CD4-positive, alpha-beta T cell (primary cell): ENCODE measurements at regions not wholly inside any gene's neighbourhood (a gene's known extent, or its start where the extent isn't known, plus 50 kb on each side); places are given as distances from the start of the nearest gene placed in this dataset.

ENCODE experiments used
- ATAC-seq: fragments of 200-7000 bp; cut with Tn5 transposase; one replicate; pipeline ENCODE4 v1.10.0; 2022; ENCODE audit warnings: mild to moderate bottlenecking; ENCODE audit not compliant: poor library complexity
- CTCF ChIA-PET: fragments of 350-600 bp; sonication (Branson Sonifier 250); formaldehyde crosslinking; loops from one replicate; lab custom pipeline; 2021; ENCODE audit warnings: antibody characterized with exemption, inconsistent platforms; lab: Charles Lee
- POLR2A ChIA-PET: fragments of 350-600 bp; sonication (Branson Sonifier 250); formaldehyde crosslinking; loops from one replicate; lab custom pipeline; 2021; ENCODE audit warnings: antibody characterized with exemption, inconsistent platforms; lab: Charles Lee
- DNase-seq, 14 experiments: peaks; one replicate each; pipeline ENCODE4 v3.0.0-alpha.2; 2013 to 2020; ENCODE audit warnings: mixed read lengths in 2 of 14
- H3K27ac ChIP-seq, 2 donors: one replicate each; pipeline versions ENCODE4 v1.5.1 to v1.7.0; 2013; ENCODE audit warnings: low read length in 2 of 2, low read depth in 1 of 2, mild to moderate bottlenecking in 1 of 2
- H3K27me3 ChIP-seq, 2 experiments: 1 replicate in 1 of 2; 2 replicates in 1 of 2; pipeline versions ENCODE4 v1.6.1 to v1.7.0; 2013; ENCODE audit warnings: low read length in 2 of 2, control low read depth in 1 of 2, mild to moderate bottlenecking in 1 of 2, moderate library complexity in 1 of 2; ENCODE audit not compliant: insufficient read depth in 2 of 2, control insufficient read depth in 1 of 2
- H3K36me3 ChIP-seq: one replicate; pipeline ENCODE4 v1.6.1; 2013; ENCODE audit warnings: low read length, control low read depth; ENCODE audit not compliant: insufficient read depth
- H3K4me1 ChIP-seq: one replicate; pipeline ENCODE4 v1.6.1; 2013; ENCODE audit warnings: low read length, control low read depth; ENCODE audit not compliant: insufficient read depth
- H3K4me3 ChIP-seq: one replicate; pipeline ENCODE4 v1.5.1; 2013; ENCODE audit warnings: mild to moderate bottlenecking, low read length, moderate library complexity
- H3K9me3 ChIP-seq, 2 experiments: 1 replicate in 1 of 2; 2 replicates in 1 of 2; pipeline versions ENCODE4 v1.6.1 to v1.7.0; 2013; ENCODE audit warnings: low read length in 2 of 2, mild to moderate bottlenecking in 2 of 2, control low read depth in 1 of 2, moderate library complexity in 1 of 2; ENCODE audit not compliant: control insufficient read depth in 1 of 2, insufficient read depth in 1 of 2
- H3K27ac Mint-ChIP-seq: one replicate; pipeline ENCODE4 v1.8.0; 2020; ENCODE audit warnings: mixed read lengths
- H3K27me3 Mint-ChIP-seq: one replicate; pipeline ENCODE4 v1.8.0; 2021; ENCODE audit warnings: mixed read lengths
- H3K36me3 Mint-ChIP-seq: one replicate; pipeline ENCODE4 v1.8.0; 2021; ENCODE audit warnings: low read depth, mixed read lengths
- H3K4me1 Mint-ChIP-seq: one replicate; pipeline ENCODE4 v1.8.0; 2021; ENCODE audit warnings: low read depth, mixed read lengths
- H3K4me3 Mint-ChIP-seq: one replicate; pipeline ENCODE4 v1.8.0; 2020; ENCODE audit warnings: mild to moderate bottlenecking, mixed read lengths
- H3K9me3 Mint-ChIP-seq: one replicate; pipeline ENCODE4 v1.8.0; 2020; ENCODE audit warnings: mixed read lengths
- intact Hi-C, 2 experiments: fragments of 100-400 bp; cut with DNase I in 1 of 2; cut with micrococcal nuclease in 1 of 2; formaldehyde crosslinking; loops; one replicate each; pipeline versions ENCODE4 v1.15.1 to v1.9.0; 2023 to 2025; cut with DNase I, micrococcal nuclease
- TF ChIP-seq, protein P1 (sequence below): fragments of 200-600 bp; IDR thresholded peaks from one replicate; pipeline ENCODE4 v1.8.0; 2022; ENCODE audit warnings: antibody characterized with exemption, mild to moderate bottlenecking

DNA sequence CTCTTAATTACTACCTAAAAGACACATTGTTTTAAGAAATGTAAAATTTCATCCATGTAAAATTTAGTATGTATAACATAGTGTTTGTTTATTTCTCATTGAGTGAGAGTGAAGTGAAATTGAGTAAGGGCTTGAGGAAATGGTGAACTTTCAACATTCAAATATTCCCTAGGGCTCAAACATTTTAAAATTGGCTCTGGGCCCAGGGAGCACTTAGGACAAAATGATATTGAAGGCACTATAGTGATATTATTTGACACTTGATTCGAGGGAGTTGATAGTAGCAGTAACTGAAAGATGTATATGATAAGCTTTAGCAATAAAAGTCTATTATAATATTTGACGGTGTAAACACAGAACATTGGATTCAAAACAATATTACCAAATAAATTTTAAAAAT lies 1244.0 kb upstream of the TENM3 start:
- no peaks in the 10 kb centered on the region for H3K4me1 ChIP-seq
- H3K36me3 ChIP-seq = no peaks in the 10 kb centered on the region
- ChIA-PET POLR2A (no interaction called here), CTCF (no interaction called here)
- no peak for DNase-seq
- H3K27me3 Mint-ChIP-seq = no peaks in the 10 kb centered on the region
- peaks cover 0 to 7% of the 10 kb centered on the region in 2 experiments for H3K9me3 ChIP-seq
- intact Hi-C loops = no loop called here
- peaks cover 5% of the 10 kb centered on the region for H3K9me3 Mint-ChIP-seq
- H3K27ac ChIP-seq = no peak overlapping the region
- H3K27ac Mint-ChIP-seq = no peak overlapping the region
- TF ChIP-seq, protein P1, sequence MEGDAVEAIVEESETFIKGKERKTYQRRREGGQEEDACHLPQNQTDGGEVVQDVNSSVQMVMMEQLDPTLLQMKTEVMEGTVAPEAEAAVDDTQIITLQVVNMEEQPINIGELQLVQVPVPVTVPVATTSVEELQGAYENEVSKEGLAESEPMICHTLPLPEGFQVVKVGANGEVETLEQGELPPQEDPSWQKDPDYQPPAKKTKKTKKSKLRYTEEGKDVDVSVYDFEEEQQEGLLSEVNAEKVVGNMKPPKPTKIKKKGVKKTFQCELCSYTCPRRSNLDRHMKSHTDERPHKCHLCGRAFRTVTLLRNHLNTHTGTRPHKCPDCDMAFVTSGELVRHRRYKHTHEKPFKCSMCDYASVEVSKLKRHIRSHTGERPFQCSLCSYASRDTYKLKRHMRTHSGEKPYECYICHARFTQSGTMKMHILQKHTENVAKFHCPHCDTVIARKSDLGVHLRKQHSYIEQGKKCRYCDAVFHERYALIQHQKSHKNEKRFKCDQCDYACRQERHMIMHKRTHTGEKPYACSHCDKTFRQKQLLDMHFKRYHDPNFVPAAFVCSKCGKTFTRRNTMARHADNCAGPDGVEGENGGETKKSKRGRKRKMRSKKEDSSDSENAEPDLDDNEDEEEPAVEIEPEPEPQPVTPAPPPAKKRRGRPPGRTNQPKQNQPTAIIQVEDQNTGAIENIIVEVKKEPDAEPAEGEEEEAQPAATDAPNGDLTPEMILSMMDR = no peak
- no peak for ATAC-seq
- no peak overlapping the region for H3K4me3 ChIP-seq
- no peaks in the 10 kb centered on the region for H3K4me1 Mint-ChIP-seq
- no peaks in the 10 kb centered on the region for H3K27me3 ChIP-seq
- H3K36me3 Mint-ChIP-seq = no peaks in the 10 kb centered on the region
- no peak overlapping the region for H3K4me3 Mint-ChIP-seq

- TF ChIP-seq, protein P1 = no peak
- Mint-ChIP-seq H3K4me1 (no peaks in the 10 kb centered on the region), H3K9me3 (peaks cover 8% of the 10 kb centered on the region), H3K27ac (no peak overlapping the region), H3K27me3 (no peaks in the 10 kb centered on the region), H3K36me3 (no peaks in the 10 kb centered on the region), H3K4me3 (no peak overlapping the region)
- Histone ChIP-seq H3K27me3 (no peaks in the 10 kb centered on the region), H3K27ac (no peak overlapping the region), H3K4me3 (no peak overlapping the region), H3K36me3 (no peaks in the 10 kb centered on the region), H3K9me3 (no peaks in the 10 kb centered on the region), H3K4me1 (no peaks in the 10 kb centered on the region)
- DNase-seq = no peak
- POLR2A ChIA-PET = no interaction called here
- intact Hi-C loops = no loop called here
- no peak for ATAC-seq
- CTCF ChIA-PET = no interaction called here
These were observed 1239.1 kb upstream of the TENM3 start for GRCh38 chr4:181004056-181004455.

DNA sequence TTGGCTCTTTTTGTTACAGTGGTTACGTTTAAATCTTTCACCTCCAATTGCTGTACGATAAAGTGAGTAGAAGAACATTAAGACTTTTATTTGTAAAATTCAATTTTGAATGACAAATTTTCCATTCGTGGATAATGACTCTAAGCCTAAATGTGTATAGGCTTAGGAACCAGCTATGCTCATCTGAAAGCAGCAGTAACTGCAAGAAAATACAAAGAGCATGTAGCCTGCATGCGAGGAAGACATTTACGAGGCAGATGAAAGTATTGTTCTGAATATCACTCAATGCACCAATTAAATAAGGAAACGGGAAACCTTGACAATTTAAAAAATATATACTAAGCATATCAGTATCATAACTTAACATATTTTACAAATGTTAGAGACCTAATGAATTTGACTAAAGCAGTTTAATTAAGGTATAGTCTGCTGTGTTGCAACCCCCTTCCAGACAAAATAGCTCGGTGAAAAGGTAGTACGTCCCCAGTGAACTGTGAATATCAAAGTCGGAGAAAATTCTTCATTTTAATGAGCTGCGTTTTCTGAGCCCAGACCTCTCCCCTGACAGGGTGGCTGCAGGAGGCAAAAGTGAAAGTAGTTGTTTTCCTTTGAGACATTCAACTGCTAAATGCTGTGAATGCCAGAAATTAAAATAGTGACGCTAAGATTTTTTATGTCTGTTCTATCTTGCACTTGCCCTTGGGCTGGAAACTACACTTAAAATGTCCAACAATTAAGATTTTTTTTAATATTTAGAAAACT lies 1236.5 kb upstream of the TENM3 start:
- H3K36me3 Mint-ChIP-seq = no peaks in the 10 kb centered on the region
- DNase-seq = no peak
- H3K9me3 ChIP-seq = no peaks in the 10 kb centered on the region
- H3K27me3 ChIP-seq = no peaks in the 10 kb centered on the region
- H3K27ac ChIP-seq = no peak overlapping the region
- intact Hi-C loops = no loop called here
- H3K27me3 Mint-ChIP-seq = no peaks in the 10 kb centered on the region
- CTCF ChIA-PET = no interaction called here
- TF ChIP-seq, protein P1 = no peak
- no peak for ATAC-seq
- POLR2A ChIA-PET = no interaction called here
- H3K27ac Mint-ChIP-seq = no peak overlapping the region
- no peak overlapping the region for H3K4me3 Mint-ChIP-seq
- H3K9me3 Mint-ChIP-seq = peaks cover 12% of the 10 kb centered on the region
- H3K36me3 ChIP-seq = no peaks in the 10 kb centered on the region
- no peak overlapping the region for H3K4me3 ChIP-seq
- no peaks in the 10 kb centered on the region for H3K4me1 ChIP-seq
- no peaks in the 10 kb centered on the region for H3K4me1 Mint-ChIP-seq
